HG02970 (cell line): ENCODE measurements at regions not wholly inside any gene's neighbourhood (a gene's known extent, or its start where the extent isn't known, plus 50 kb on each side); places are given as distances from the start of the nearest gene placed in this dataset.

Source experiments
- ATAC-seq: cut with Tn5 transposase; IDR thresholded peaks from one replicate; pipeline ENCODE4 v1.9.1; 2021; ENCODE audit warnings: mild to moderate bottlenecking, moderate library complexity, moderate number of reproducible peaks; ENCODE audit not compliant: unreplicated experiment, low FRiP score

DNA sequence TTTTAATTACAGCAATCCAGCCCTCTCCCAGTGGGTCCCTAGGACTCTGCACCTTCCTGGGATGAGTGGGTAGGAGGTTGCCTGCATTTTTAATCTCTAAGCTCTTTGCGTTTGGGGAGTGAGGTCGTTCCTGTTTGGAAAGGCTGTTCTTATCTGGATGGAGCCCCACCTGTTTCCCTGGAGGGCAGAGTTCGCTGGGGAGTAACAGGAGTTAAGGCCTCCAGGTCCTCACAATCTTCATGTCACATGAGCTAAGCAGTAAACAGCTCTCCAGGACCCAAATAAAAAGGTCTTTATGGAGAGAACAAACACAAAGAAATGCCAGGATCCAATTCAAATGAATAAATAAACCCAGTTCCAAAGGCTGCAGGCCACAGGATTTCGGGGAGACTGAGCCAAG, 56.0 kb upstream of the RFLNA start:
- ATAC-seq: no peak

DNA sequence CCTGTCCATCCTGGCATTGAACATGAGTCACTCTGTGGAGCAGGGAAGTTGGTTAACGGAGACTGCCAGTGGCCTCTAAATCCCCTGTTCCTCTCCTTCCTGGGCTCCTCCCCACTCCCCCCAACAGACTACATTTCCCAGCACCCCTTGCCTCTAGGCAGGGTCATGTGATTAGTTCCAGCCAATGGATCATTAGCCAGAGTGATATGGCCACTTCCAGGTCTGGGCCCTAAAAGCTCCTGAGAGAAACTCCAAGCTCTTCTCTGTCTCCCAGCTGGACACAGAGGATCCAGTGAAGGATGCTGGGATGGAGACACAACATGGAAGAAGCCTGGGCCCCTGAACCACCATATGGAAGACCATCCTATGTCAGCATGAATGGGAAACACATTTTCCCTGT, 54.4 kb upstream of the RFLNA start:
- no peak for ATAC-seq

DNA sequence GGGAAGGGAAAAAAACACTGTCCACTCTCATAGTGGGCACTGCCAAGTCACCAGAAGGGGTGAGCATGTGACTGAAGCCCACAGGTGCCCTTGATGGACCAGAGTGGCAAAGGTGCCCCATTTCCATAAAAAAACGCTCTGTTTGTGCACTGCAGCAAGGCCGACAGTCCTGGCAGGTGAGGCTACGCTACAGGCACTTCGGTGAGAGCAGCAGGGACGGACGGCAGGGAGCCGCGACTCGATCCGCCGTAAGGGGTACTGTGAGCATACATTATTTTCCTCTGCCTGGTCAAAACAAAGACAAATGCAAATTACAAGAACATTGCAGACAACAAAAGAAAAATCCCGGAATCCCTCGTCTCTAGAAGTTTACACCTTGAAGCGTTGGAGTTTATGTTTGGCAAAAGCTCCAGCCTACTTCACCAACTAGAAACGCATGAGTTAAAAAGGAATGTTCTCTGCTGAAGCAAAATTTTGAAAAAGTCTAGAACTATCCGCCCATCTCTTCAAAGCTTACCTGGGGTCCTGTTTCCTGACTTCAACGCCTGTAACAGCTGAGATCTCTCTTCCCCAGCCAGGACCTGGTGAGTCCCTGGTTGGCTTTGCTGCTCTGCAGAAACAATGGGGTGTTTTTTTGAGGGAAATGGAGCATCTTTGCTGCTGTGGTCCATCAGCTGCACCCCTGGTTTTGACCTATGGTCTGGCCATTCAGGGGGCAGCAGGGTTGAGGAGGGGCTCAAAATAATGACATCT, 52.9 kb upstream of the RFLNA start:
- ATAC-seq: no peak

DNA sequence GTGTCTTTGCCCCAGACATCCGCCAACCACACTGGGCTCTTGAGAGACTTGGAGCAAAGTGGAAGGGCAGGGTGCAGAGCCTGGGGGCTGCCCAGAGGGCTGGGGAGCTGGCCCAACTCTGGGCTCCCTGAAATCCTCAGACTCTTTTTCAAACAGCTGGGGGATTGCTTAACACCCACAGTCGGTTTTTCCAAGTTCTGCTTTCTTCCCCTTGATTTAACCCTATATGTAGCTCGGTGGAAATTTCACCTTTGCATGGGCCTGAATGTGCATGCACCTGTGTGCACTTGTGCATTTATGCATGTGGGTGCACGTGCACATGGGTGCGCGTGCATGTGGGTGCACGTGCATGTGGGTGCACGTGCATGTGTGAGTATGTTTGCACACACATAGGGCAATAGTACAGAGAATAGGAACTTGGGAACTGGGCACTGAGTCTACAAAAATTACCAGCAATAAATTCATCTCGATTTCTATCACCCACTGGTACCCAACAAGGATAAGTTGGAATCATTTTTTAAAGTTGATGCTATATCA, 52.3 kb upstream of the RFLNA start:
- ATAC-seq: no peak

DNA sequence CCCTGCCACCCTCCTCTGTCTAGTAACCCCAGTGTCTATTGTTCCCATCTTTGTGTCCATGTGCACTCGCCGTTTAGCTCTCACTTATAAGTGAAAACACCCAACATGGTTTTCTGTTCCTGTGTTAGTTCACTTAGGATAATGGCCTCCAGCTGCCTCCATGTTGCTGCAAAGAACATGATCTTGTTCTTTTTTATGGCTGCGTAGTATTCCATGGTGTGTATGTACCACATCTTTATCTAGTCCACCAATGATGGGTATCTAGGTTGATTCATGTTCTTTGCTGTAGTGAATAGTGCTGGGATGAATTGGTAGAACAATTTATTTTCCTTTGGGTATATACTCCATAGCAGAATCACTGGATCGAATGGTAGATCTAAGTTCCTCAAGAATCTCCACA, 51.0 kb upstream of the RFLNA start:
- no peak for ATAC-seq
